ENCODE measurements at regions not wholly inside any gene's neighbourhood (a gene's known extent, or its start where the extent isn't known, plus 50 kb on each side); places are given as distances from the start of the nearest gene placed in this dataset.

DNA sequence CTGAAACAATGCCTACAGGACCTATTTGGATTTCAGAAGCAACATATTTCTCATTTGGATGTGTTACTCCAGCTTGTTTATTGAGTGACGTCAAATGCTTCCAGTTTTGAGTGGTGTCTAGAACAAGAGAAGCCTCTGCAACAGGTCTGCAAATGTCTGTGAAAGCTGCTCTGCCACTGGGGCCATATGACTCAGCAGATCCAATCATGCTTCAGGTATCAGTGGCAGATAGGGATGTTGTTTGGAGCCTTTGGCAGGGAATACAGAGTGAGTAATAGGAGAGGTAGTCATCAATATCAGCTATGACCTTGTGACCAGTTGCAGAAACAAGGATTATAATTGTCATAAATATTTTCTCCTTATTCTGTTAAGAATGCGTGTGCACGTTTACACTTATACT is 141.1 kb upstream of the ZXDA start:
- no peak for DNase-seq
- peaks cover 19% of the 10 kb centered on the region for H3K9me3 Mint-ChIP-seq
- H3K4me3 Mint-ChIP-seq = no peak overlapping the region
- no peaks in the 10 kb centered on the region for H3K4me1 Mint-ChIP-seq (ENCODE audit: low read depth)
- TF ChIP-seq, protein P1, sequence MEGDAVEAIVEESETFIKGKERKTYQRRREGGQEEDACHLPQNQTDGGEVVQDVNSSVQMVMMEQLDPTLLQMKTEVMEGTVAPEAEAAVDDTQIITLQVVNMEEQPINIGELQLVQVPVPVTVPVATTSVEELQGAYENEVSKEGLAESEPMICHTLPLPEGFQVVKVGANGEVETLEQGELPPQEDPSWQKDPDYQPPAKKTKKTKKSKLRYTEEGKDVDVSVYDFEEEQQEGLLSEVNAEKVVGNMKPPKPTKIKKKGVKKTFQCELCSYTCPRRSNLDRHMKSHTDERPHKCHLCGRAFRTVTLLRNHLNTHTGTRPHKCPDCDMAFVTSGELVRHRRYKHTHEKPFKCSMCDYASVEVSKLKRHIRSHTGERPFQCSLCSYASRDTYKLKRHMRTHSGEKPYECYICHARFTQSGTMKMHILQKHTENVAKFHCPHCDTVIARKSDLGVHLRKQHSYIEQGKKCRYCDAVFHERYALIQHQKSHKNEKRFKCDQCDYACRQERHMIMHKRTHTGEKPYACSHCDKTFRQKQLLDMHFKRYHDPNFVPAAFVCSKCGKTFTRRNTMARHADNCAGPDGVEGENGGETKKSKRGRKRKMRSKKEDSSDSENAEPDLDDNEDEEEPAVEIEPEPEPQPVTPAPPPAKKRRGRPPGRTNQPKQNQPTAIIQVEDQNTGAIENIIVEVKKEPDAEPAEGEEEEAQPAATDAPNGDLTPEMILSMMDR (IDR thresholded peaks at IDR 0.05) = no peak
- H3K27me3 Mint-ChIP-seq (ENCODE audit: insufficient read depth) = no peaks in the 10 kb centered on the region; the same call in none of the 2 replicates
- peaks cover 5% of the 10 kb centered on the region; the same call in 1 of the 2 replicates for H3K36me3 Mint-ChIP-seq (ENCODE audit: low read depth)
- H3K27ac Mint-ChIP-seq = no peak overlapping the region

DNA sequence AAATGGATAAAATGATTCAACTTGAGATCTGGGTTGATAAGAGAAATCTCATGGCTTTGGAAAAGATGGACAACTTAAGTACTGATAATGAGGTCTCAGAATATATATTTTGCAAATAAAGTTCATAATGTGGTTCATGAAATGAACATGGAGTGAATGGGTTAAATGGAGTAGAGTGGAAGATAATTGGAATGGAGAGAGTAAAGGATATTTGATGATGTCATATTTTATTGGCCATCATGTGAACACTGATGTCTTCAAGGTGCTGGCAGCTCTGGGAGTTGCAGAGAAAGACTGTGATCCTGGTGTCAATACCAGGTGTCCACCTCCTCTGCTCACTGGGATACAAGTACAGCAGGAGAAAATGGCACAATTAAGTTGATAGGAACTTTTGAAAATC is 133.9 kb upstream of the ZXDA start:
- DNase-seq = no peak
- TF ChIP-seq, protein P1 (IDR thresholded peaks at IDR 0.05) = no peak
- Mint-ChIP-seq H3K27ac (no peak overlapping the region), H3K4me1 (ENCODE audit: low read depth) (no peaks in the 10 kb centered on the region), H3K4me3 (no peak overlapping the region), H3K27me3 (ENCODE audit: insufficient read depth) (no peaks in the 10 kb centered on the region), H3K36me3 (ENCODE audit: low read depth) (peaks cover 5% of the 10 kb centered on the region; the same call in 1 of the 2 replicates), H3K9me3 (peaks cover 14% of the 10 kb centered on the region)

DNA sequence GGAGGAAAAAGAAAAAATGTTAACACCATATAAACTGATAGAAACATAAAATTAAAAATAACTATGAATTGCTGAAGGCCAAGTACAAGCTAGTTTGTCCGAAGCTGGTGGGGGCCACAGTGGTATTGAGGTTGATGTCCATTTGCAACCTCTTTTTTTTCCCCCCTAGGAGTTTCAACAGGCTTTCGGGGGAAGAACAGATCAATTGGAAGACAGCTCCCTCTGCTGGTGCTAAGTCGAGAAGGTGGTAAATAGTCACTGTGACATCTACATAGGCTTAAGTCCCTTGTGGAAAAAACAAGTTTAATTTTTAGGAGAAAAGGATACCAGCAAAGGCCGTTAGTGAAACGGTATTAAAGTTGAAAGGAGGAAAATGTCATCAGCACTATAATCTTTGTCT is 115.7 kb upstream of the ZXDA start:
- H3K27me3 Mint-ChIP-seq (ENCODE audit: insufficient read depth) = peaks cover 1% of the 10 kb centered on the region; the same call in 1 of the 2 replicates
- no peak overlapping the region for H3K4me3 Mint-ChIP-seq
- TF ChIP-seq, protein P1 (IDR thresholded peaks at IDR 0.05) = peak; percentile 73
- peaks cover 10% of the 10 kb centered on the region; the same call in 1 of the 2 replicates for H3K4me1 Mint-ChIP-seq (ENCODE audit: low read depth)
- H3K9me3 Mint-ChIP-seq = no peaks in the 10 kb centered on the region
- H3K27ac Mint-ChIP-seq = no peak overlapping the region
- peak; percentile 5 for DNase-seq
- no peaks in the 10 kb centered on the region for H3K36me3 Mint-ChIP-seq (ENCODE audit: low read depth)

DNA sequence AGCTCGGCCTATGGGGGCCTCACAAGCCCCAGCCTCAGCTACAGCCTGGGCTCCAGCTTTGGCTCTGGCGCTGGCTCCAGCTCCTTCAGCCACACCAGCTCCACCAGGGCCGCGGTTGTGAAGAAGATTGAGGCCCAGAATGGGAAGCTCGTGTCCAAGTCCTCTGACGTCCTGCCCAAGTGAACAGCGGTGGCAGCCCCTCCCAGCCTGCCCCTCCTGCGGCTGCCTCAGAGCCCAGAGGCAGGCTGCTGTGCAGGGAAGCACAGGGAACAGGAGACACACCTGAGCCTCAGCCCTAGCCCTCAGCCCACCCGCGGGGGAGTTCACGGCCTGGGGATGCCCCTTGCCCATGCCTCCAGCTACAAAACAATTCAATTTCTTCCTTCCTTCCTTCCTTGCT is 75.7 kb upstream of the ZXDA start:
- no peak overlapping the region for H3K27ac Mint-ChIP-seq
- 0 out of 2 replicates have a peak, but pooled peaks cover 4% of the 10 kb centered on the region for H3K36me3 Mint-ChIP-seq (ENCODE audit: low read depth)
- no peaks in the 10 kb centered on the region; the same call in 1 of the 2 replicates for H3K27me3 Mint-ChIP-seq (ENCODE audit: insufficient read depth)
- TF ChIP-seq, protein P1 (IDR thresholded peaks at IDR 0.05) = no peak
- H3K4me1 Mint-ChIP-seq (ENCODE audit: low read depth) = no peaks in the 10 kb centered on the region
- DNase-seq = no peak
- no peak overlapping the region for H3K4me3 Mint-ChIP-seq
- H3K9me3 Mint-ChIP-seq = peaks cover 19% of the 10 kb centered on the region; the same call in 1 of the 2 replicates

DNA sequence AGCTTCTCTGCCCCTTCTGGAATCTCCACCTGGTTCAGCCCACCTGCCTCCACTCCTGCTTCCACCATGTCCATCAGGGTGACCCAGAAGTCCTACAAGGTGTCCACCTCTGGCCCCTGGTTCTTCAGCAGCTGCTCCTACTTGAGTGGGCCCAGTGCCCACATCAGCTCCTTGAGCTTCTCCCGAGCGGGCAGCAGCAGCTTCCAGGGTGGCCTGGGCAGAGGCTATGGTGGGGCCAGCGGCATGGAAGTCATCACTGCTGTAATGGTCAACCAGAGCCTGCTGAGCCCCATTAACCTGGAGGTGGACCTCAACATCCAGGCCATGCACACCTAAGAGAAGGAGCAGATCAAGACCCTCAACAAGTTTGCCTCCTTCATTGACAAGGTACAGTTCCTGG is 74.4 kb upstream of the ZXDA start:
- peaks cover 19% of the 10 kb centered on the region; the same call in 1 of the 2 replicates for H3K9me3 Mint-ChIP-seq
- H3K4me1 Mint-ChIP-seq (ENCODE audit: low read depth) = no peaks in the 10 kb centered on the region
- H3K36me3 Mint-ChIP-seq (ENCODE audit: low read depth) = 0 out of 2 replicates have a peak, but pooled peaks cover 4% of the 10 kb centered on the region
- H3K4me3 Mint-ChIP-seq = no peak overlapping the region
- H3K27ac Mint-ChIP-seq = no peak overlapping the region
- DNase-seq = no peak
- TF ChIP-seq, protein P1 (IDR thresholded peaks at IDR 0.05) = no peak
- H3K27me3 Mint-ChIP-seq (ENCODE audit: insufficient read depth) = no peaks in the 10 kb centered on the region; the same call in 1 of the 2 replicates

DNA sequence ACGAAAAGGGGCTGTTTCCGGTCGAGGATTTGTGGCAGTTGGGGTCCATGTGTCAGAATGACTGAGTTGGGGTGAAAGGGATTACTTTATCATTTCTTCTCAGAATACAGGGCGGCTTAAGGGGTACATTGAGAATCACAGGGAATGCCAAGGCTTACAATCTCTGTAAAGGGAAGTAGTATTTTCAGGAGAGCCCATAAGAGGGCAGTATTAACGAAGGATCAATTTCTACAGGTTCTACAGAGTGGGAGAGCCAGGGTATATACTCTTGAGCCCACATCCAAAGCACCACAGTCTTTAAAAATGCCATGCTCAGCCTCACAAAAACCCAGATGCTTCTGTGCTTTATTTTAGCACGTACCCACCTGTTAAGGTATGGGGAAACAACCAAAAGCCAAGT is 67.7 kb upstream of the ZXDA start:
- TF ChIP-seq, protein P1 (IDR thresholded peaks at IDR 0.05) = no peak
- no peak for DNase-seq
- Mint-ChIP-seq H3K4me3 (no peak overlapping the region), H3K4me1 (ENCODE audit: low read depth) (no peaks in the 10 kb centered on the region), H3K27me3 (ENCODE audit: insufficient read depth) (no peaks in the 10 kb centered on the region), H3K9me3 (no peaks in the 10 kb centered on the region), H3K36me3 (ENCODE audit: low read depth) (no peaks in the 10 kb centered on the region), H3K27ac (no peak overlapping the region)
